IMR-90 (cell line): ENCODE measurements at regions not wholly inside any gene's neighbourhood (a gene's known extent, or its start where the extent isn't known, plus 50 kb on each side); places are given as distances from the start of the nearest gene placed in this dataset.

Experiments used
- ATAC-seq: fragments of 200-7000 bp; cut with Tn5 transposase; 2 replicates; pipeline ENCODE4 v1.9.1; 2020; ENCODE audit warnings: low read depth, mild to moderate bottlenecking, moderate library complexity
- BruUV-seq: library from RNA; stranded (reverse); fragments of 400-500 nt; replicated peaks from 2 replicates; lab custom pipeline; 2021; lab: Mats Ljungman, UMichigan
- CTCF ChIA-PET: fragments of 300-600 bp; formaldehyde crosslinking; extraction: SDS; loops from one replicate; lab custom pipeline; 2021; ENCODE audit warnings: antibody characterized with exemption; lab: Yijun Ruan, JAX
- POLR2A ChIA-PET: fragments of 300-600 bp; sonication (Branson Sonifier 250); formaldehyde crosslinking; loops from one replicate; lab custom pipeline; 2022; ENCODE audit warnings: antibody characterized with exemption; ENCODE audit not compliant: unreplicated experiment; lab: Charles Lee
- DNase-seq: peaks from one replicate; pipeline ENCODE4 v3.0.0; 2013
- H2AFZ ChIP-seq: replicated peaks from 2 replicates; pipeline ENCODE3; 2013; ENCODE audit warnings: low read length, mild to moderate bottlenecking; ENCODE audit not compliant: poor library complexity
- H2AK5ac ChIP-seq: 2 replicates; pipeline ENCODE4 v1.6.1; 2013; ENCODE audit warnings: low read depth, low read length, inconsistent platforms
- H2AK9ac ChIP-seq: replicated peaks from 2 replicates; pipeline ENCODE3; 2013; ENCODE audit warnings: mild to moderate bottlenecking, low read depth, low read length, moderate library complexity; ENCODE audit not compliant: poor library complexity
- H2BK120ac ChIP-seq: 2 replicates; pipeline ENCODE4 v1.6.1; 2013; ENCODE audit warnings: low read depth, low read length, inconsistent platforms
- H2BK15ac ChIP-seq: 3 replicates; pipeline ENCODE4 v1.6.1; 2013; ENCODE audit warnings: low read depth, low read length, inconsistent platforms
- H2BK20ac ChIP-seq: 2 replicates; pipeline ENCODE4 v1.6.1; 2013; ENCODE audit warnings: low read depth, mild to moderate bottlenecking, inconsistent platforms, low read length, moderate library complexity
- H2BK5ac ChIP-seq: 2 replicates; pipeline ENCODE4 v1.6.1; 2013; ENCODE audit warnings: mild to moderate bottlenecking, low read depth, low read length, inconsistent platforms; ENCODE audit not compliant: poor library complexity, severe bottlenecking
- H3K14ac ChIP-seq: replicated peaks from 2 replicates; pipeline ENCODE4 v1.6.1; 2013; ENCODE audit warnings: low read depth, low read length, inconsistent platforms
- H3K18ac ChIP-seq: 2 replicates; pipeline ENCODE4 v1.6.1; 2013; ENCODE audit warnings: low read depth, low read length, control low read depth
- H3K23ac ChIP-seq: 2 replicates; pipeline ENCODE4 v1.6.1; 2013; ENCODE audit warnings: low read depth, low read length, inconsistent platforms
- H3K27ac ChIP-seq: 2 replicates; pipeline ENCODE4 v1.5.1; 2013; ENCODE audit warnings: mild to moderate bottlenecking, control low read depth, low read length; ENCODE audit not compliant: insufficient read depth
- H3K27me3 ChIP-seq: 2 replicates; pipeline ENCODE4 v1.6.1; 2013; ENCODE audit warnings: low read length; ENCODE audit not compliant: control insufficient read depth, insufficient read depth
- H3K36me3 ChIP-seq: 2 replicates; pipeline ENCODE4 v1.6.1; 2013; ENCODE audit warnings: low read length, mixed read lengths; ENCODE audit not compliant: control insufficient read depth, insufficient read depth
- H3K4ac ChIP-seq: 2 replicates; pipeline ENCODE4 v1.6.1; 2013; ENCODE audit warnings: low read depth, low read length, inconsistent platforms
- H3K4me1 ChIP-seq: 2 replicates; pipeline ENCODE4 v1.6.1; 2013; ENCODE audit warnings: low read length, mixed read lengths; ENCODE audit not compliant: control insufficient read depth, insufficient read depth
- H3K4me2 ChIP-seq: 2 replicates; pipeline ENCODE4 v1.6.1; 2013; ENCODE audit warnings: low read depth, mild to moderate bottlenecking, control low read depth, low read length, moderate library complexity
- H3K4me3 ChIP-seq: 2 replicates; pipeline ENCODE4 v1.5.1; 2013; ENCODE audit warnings: low read depth, mild to moderate bottlenecking, control low read depth, low read length, moderate library complexity; ENCODE audit not compliant: insufficient read depth
- H3K56ac ChIP-seq: 2 replicates; pipeline ENCODE4 v1.6.1; 2013; ENCODE audit warnings: low read length, inconsistent platforms; ENCODE audit not compliant: insufficient read depth; ENCODE audit errors: extremely low read depth
- H3K79me1 ChIP-seq, 2 experiments: 2 replicates each; pipeline ENCODE4 v1.6.1; 2013; ENCODE audit warnings: low read length in 2 of 2, inconsistent platforms in 1 of 2, low read depth in 1 of 2
- H3K9ac ChIP-seq: 2 replicates; pipeline ENCODE4 v1.6.1; 2013; ENCODE audit warnings: low read depth, low read length, control low read depth
- H3K9me1 ChIP-seq: 2 replicates; pipeline ENCODE4 v1.6.1; 2013; ENCODE audit warnings: low read length, inconsistent platforms; ENCODE audit not compliant: insufficient read depth
- H3K9me3 ChIP-seq: 2 replicates; pipeline ENCODE4 v1.6.1; 2013; ENCODE audit warnings: low read length; ENCODE audit not compliant: control insufficient read depth, insufficient read depth
- H4K20me1 ChIP-seq: 2 replicates; pipeline ENCODE4 v1.6.1; 2013; ENCODE audit warnings: low read length, inconsistent platforms; ENCODE audit not compliant: insufficient read depth
- H4K5ac ChIP-seq: 2 replicates; pipeline ENCODE4 v1.6.1; 2013; ENCODE audit warnings: mild to moderate bottlenecking, low read depth, low read length, control low read depth
- H4K8ac ChIP-seq, 2 experiments: 2 replicates each; pipeline ENCODE4 v1.6.1; 2013; ENCODE audit warnings: low read depth in 2 of 2, low read length in 2 of 2, control low read depth in 1 of 2, inconsistent platforms in 1 of 2
- H4K91ac ChIP-seq: 2 replicates; pipeline ENCODE4 v1.6.1; 2013; ENCODE audit warnings: low read depth, low read length, inconsistent platforms; ENCODE audit not compliant: insufficient read depth
- BHLHE40 ChIP-seq: fragments of 150-350 bp; IDR thresholded peaks from 2 replicates; pipeline ENCODE4 v1.6.1; 2016; ENCODE audit warnings: mild to moderate bottlenecking, low read depth, low read length
- FOS ChIP-seq: fragments of 150-350 bp; IDR thresholded peaks from 2 replicates; pipeline ENCODE4 v1.6.1; 2016; ENCODE audit warnings: low read depth, low read length
- NFE2L2 ChIP-seq: fragments of 150-350 bp; IDR thresholded peaks from 2 replicates; pipeline ENCODE4 v1.6.1; 2016; ENCODE audit warnings: low read depth, mild to moderate bottlenecking, low read length
- RAD21 ChIP-seq: IDR thresholded peaks from 2 replicates; pipeline ENCODE4 v1.6.1; 2012; ENCODE audit warnings: low read length, improper control_type of control experiment
- WGBS, 2 experiments: methylation state at CpG; one replicate each; pipeline versions ENCODE4 v1.1.5 to v1.1.7; 2013; ENCODE audit warnings: missing lambda C conversion rate in 2 of 2; ENCODE audit not compliant: insufficient read length in 1 of 2; ENCODE audit errors: extremely low coverage in 2 of 2; 5-methylcytosine and 5-hydroxymethylcytosine counted together
- dilution Hi-C: fragments of 300-500 bp; cut with HindIII; formaldehyde crosslinking; loops from one replicate; pipeline ENCODE4 v1.14.3; 2018; ENCODE audit warnings: low sequenced_read_pairs; ENCODE audit not compliant: unreplicated experiment
- in situ Hi-C: fragments of 300-500 bp; cut with MboI; formaldehyde crosslinking; loops from 3 replicates; pipeline ENCODE4 v1.14.3; 2019; ENCODE audit warnings: low sequenced_read_pairs, inconsistent platforms, mixed read lengths
- intact Hi-C: fragments of 100-400 bp; cut with micrococcal nuclease; formaldehyde crosslinking; loops from 2 replicates; pipeline ENCODE4 v1.10.0; 2022

GRCh38 chr18:68462766-68463165, 252.1 kb downstream of the TMX3 start:
- dilution Hi-C loops (no loop called here), in situ Hi-C loops (no loop called here), intact Hi-C loops (no loop called here)
- ATAC-seq (peak; percentile 55), DNase-seq (peak; percentile 21)
- Histone ChIP-seq H3K36me3 (no peaks in the 10 kb centered on the region), H3K9ac (no peak overlapping the region), H4K5ac (no peak overlapping the region), H4K91ac (no peak overlapping the region), H3K4me1 (peaks cover 9% of the 10 kb centered on the region), H4K20me1 (no peaks in the 10 kb centered on the region), H3K56ac (no peak overlapping the region), H4K8ac (no peak overlapping the region), H2BK15ac (no peak overlapping the region), H2BK120ac (peak overlapping the region; percentile 65; the same call in 1 of the 2 replicates), H3K4ac (no peak overlapping the region), H2AK9ac (no peak overlapping the region), H3K4me3 (no peak overlapping the region), H3K27ac (no peak overlapping the region), H2BK5ac (peak overlapping the region; percentile 84), H2AFZ (no peak overlapping the region), H3K23ac (no peak overlapping the region), H2BK20ac (peak overlapping the region; percentile 52; the same call in 1 of the 2 replicates), H3K9me3 (no peaks in the 10 kb centered on the region), H3K9me1 (no peaks in the 10 kb centered on the region), H3K4me2 (no peak overlapping the region), H3K18ac (no peak overlapping the region; the same call in none of the 2 replicates), H3K27me3 (no peaks in the 10 kb centered on the region), H2AK5ac (no peak overlapping the region), H3K79me1 (no peaks in the 10 kb centered on the region), H3K14ac (no peak overlapping the region)
- no peak for TF ChIP-seq BHLHE40
- TF ChIP-seq RAD21 = no peak
- no peak for TF ChIP-seq FOS
- no peak for TF ChIP-seq NFE2L2
- CTCF ChIA-PET = no interaction called here
- POLR2A ChIA-PET = interaction anchor here (0.5 kb wide), 1 partner anchor 135 kb away, joined by 3 read pairs; no protein-coding TSS in a partner anchor
- no TSS peak for BruUV-seq
- WGBS, 2 experiments = no CpG with 5 or more reads among the region's 1 CpG
